ENCODE measurements at regions not wholly inside any gene's neighbourhood (a gene's known extent, or its start where the extent isn't known, plus 50 kb on each side); places are given as distances from the start of the nearest gene placed in this dataset.

- H3K36me3 ChIP-seq (ENCODE audit: control insufficient read depth, insufficient read depth, low read length, severe bottlenecking), result no peaks in the 10 kb centered on the region
- H3K27me3 ChIP-seq (replicated peaks; ENCODE audit: control insufficient read depth, insufficient read depth, low read length), result no peaks in the 10 kb centered on the region
These were observed 372.3 kb upstream of the KITLG start for GRCh38 chr12:88952562-88952942.

DNA sequence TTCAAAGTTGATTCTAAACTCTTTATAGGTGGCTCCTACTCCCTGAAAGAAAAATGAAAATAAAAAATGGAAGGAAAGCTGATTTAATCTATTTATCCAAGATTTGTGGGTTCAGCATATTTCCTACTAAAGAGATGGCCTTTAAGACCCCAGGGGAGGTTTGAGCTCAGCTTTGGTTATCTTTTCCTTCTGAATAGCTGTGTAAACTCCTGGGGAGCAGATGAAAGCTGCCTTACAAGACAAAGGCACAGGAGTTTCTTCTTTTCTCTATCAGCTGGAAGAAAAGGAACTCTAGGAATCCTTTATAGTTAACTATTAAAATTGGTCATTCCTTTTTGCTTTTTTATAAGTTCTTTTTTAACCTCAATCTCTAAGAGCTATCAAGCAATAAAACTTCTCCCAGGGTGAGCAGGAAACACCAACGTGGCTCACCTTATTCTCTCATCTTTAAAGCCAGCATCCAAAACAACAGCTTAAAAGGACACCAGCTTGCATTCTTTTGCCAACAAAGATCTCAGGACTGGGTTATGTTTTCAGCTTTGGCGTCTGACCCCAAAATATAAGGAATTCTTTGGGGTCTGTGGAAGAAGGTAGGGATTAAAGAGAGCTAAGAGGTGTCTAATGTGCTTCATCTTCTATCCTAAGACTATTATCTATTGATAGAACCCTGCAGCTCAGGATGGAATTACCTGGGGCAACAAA, 371.7 kb upstream of the KITLG start:
- DNase-seq (ENCODE audit: low read depth), result no peak
- Histone ChIP-seq H3K4me1 (ENCODE audit: control insufficient read depth, insufficient read depth, low read length) (peaks cover 5% of the 10 kb centered on the region), H3K27me3 (replicated peaks; ENCODE audit: control insufficient read depth, insufficient read depth, low read length) (no peaks in the 10 kb centered on the region), H3K4me3 (ENCODE audit: low read length) (no peak overlapping the region), H3K9me3 (ENCODE audit: control insufficient read depth, low read length) (no peaks in the 10 kb centered on the region), H3K36me3 (ENCODE audit: control insufficient read depth, insufficient read depth, low read length, severe bottlenecking) (no peaks in the 10 kb centered on the region), H3K9ac (ENCODE audit: low read length) (no peak overlapping the region)

More at GRCh38 chr12:88952562-88952942, 372.3 kb upstream of the KITLG start:
- H3K9ac ChIP-seq (ENCODE audit: low read length), result no peak overlapping the region
- no peaks in the 10 kb centered on the region for H3K9me3 ChIP-seq (ENCODE audit: control insufficient read depth, low read length)
- no peak overlapping the region for H3K4me3 ChIP-seq (ENCODE audit: low read length)
- peak; percentile 29 for DNase-seq (ENCODE audit: low read depth)
- H3K4me1 ChIP-seq (ENCODE audit: control insufficient read depth, insufficient read depth, low read length), result no peaks in the 10 kb centered on the region

- Histone ChIP-seq H3K27me3 (replicated peaks; ENCODE audit: control insufficient read depth, insufficient read depth, low read length) (no peaks in the 10 kb centered on the region), H3K4me1 (ENCODE audit: control insufficient read depth, insufficient read depth, low read length) (peaks cover 13% of the 10 kb centered on the region)
These were observed 370.9 kb upstream of the KITLG start for GRCh38 chr12:88951177-88951576.

DNA sequence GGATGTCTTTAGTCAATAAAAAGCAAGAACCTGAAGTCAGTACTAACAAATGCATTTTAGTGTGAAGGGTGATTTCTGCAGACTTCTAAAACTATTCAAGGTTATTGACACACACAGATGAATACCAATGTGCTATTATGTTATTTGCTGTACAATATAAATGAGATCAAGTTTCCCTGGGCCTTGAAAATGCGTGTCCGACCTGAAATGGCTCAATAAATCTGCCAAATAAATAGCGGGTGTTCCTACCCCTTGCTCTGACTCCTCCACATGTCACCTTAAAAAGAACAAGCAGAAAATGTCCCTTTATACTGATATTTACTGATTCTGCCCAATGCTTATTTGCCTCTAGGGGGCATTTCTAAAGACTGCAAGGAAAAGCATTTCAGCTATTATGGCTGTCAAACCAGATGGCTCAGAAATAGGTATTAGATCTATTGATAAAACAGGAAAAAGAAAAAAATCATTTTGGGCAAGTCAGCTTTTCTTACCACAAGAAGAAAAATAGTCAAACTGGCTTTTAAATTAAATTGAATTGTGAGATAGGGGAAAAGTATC, 367.3 kb upstream of the KITLG start:
- Histone ChIP-seq H3K36me3 (ENCODE audit: control insufficient read depth, insufficient read depth, low read length, severe bottlenecking) (no peaks in the 10 kb centered on the region), H3K9ac (ENCODE audit: low read length) (no peak overlapping the region), H3K9me3 (ENCODE audit: control insufficient read depth, low read length) (no peaks in the 10 kb centered on the region), H3K27me3 (replicated peaks; ENCODE audit: control insufficient read depth, insufficient read depth, low read length) (no peaks in the 10 kb centered on the region), H3K4me1 (ENCODE audit: control insufficient read depth, insufficient read depth, low read length) (peaks cover 19% of the 10 kb centered on the region), H3K4me3 (ENCODE audit: low read length) (no peak overlapping the region)
- DNase-seq (ENCODE audit: low read depth), result no peak

More at GRCh38 chr12:88951177-88951576, 370.9 kb upstream of the KITLG start:
- no peaks in the 10 kb centered on the region for H3K36me3 ChIP-seq (ENCODE audit: control insufficient read depth, insufficient read depth, low read length, severe bottlenecking)
- H3K9ac ChIP-seq (ENCODE audit: low read length), result no peak overlapping the region
- no peak for DNase-seq (ENCODE audit: low read depth)
- H3K4me3 ChIP-seq (ENCODE audit: low read length), result no peak overlapping the region
- H3K9me3 ChIP-seq (ENCODE audit: control insufficient read depth, low read length), result no peaks in the 10 kb centered on the region

GRCh38 chr12:88946372-88946997, 366.2 kb upstream of the KITLG start:
- Histone ChIP-seq H3K9me3 (ENCODE audit: control insufficient read depth, low read length) (no peaks in the 10 kb centered on the region), H3K4me1 (ENCODE audit: control insufficient read depth, insufficient read depth, low read length) (peaks cover 19% of the 10 kb centered on the region), H3K36me3 (ENCODE audit: control insufficient read depth, insufficient read depth, low read length, severe bottlenecking) (no peaks in the 10 kb centered on the region), H3K4me3 (ENCODE audit: low read length) (peak overlapping the region; percentile 39), H3K9ac (ENCODE audit: low read length) (peak overlapping the region; percentile 11), H3K27me3 (replicated peaks; ENCODE audit: control insufficient read depth, insufficient read depth, low read length) (no peaks in the 10 kb centered on the region)
- peak; percentile 41 for DNase-seq (ENCODE audit: low read depth)

- no peaks in the 10 kb centered on the region for H3K27me3 ChIP-seq (replicated peaks; ENCODE audit: control insufficient read depth, insufficient read depth, low read length)
- no peak overlapping the region for H3K4me3 ChIP-seq (ENCODE audit: low read length)
- H3K9ac ChIP-seq (ENCODE audit: low read length), result no peak overlapping the region
- no peaks in the 10 kb centered on the region for H3K36me3 ChIP-seq (ENCODE audit: control insufficient read depth, insufficient read depth, low read length, severe bottlenecking)
- H3K4me1 ChIP-seq (ENCODE audit: control insufficient read depth, insufficient read depth, low read length), result peaks cover 19% of the 10 kb centered on the region
- DNase-seq (ENCODE audit: low read depth), result no peak
- no peaks in the 10 kb centered on the region for H3K9me3 ChIP-seq (ENCODE audit: control insufficient read depth, low read length)
These were observed 364.9 kb upstream of the KITLG start for GRCh38 chr12:88945051-88945732.

DNA sequence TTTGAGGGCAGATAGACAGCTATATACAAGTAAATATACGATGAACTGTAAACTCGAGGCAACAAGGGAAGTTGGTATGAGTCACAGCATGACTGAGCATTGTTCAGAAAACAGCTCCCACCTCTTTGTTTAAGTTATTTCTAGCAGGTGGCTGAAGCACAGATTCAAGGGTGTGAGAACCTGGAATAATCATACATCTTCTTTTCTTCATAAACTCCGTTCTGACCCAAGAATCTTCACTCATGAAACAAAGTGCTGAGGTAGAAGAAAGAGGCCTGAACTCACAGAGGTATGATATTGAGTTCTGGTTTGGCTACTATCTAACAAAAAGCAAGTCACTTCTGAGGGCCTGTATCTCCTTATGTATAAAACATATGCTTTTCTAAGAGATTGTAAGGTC, 364.1 kb upstream of the KITLG start:
- Histone ChIP-seq H3K9me3 (ENCODE audit: control insufficient read depth, low read length) (no peaks in the 10 kb centered on the region), H3K4me1 (ENCODE audit: control insufficient read depth, insufficient read depth, low read length) (peaks cover 19% of the 10 kb centered on the region), H3K27me3 (replicated peaks; ENCODE audit: control insufficient read depth, insufficient read depth, low read length) (no peaks in the 10 kb centered on the region), H3K4me3 (ENCODE audit: low read length) (no peak overlapping the region), H3K36me3 (ENCODE audit: control insufficient read depth, insufficient read depth, low read length, severe bottlenecking) (no peaks in the 10 kb centered on the region), H3K9ac (ENCODE audit: low read length) (no peak overlapping the region)
- peak; percentile 34 for DNase-seq (ENCODE audit: low read depth)

DNA sequence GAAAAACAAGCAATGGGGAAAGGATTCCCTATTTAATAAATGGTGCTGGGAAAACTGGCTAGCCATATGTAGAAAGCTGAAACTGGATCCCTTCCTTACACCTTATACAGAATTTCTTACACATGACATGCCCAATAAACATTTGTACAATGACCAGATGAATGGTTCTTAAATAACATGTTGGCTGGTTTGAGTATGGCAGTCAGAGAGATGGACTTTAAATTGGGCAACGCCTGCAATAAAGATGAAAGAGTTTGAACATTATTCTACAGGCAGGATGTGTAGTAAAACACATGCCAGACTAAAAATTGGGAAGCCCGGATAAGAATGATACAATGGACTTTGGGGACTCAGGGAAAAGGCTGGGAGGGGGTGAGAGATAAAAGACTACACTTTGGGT, 360.6 kb upstream of the KITLG start:
- DNase-seq (ENCODE audit: low read depth), result no peak
- Histone ChIP-seq H3K4me1 (ENCODE audit: control insufficient read depth, insufficient read depth, low read length) (peaks cover 3% of the 10 kb centered on the region), H3K4me3 (ENCODE audit: low read length) (no peak overlapping the region), H3K9me3 (ENCODE audit: control insufficient read depth, low read length) (no peaks in the 10 kb centered on the region), H3K36me3 (ENCODE audit: control insufficient read depth, insufficient read depth, low read length, severe bottlenecking) (no peaks in the 10 kb centered on the region), H3K27me3 (replicated peaks; ENCODE audit: control insufficient read depth, insufficient read depth, low read length) (no peaks in the 10 kb centered on the region), H3K9ac (ENCODE audit: low read length) (no peak overlapping the region)

- Histone ChIP-seq H3K27me3 (replicated peaks; ENCODE audit: control insufficient read depth, insufficient read depth, low read length) (no peaks in the 10 kb centered on the region), H3K9ac (ENCODE audit: low read length) (no peak overlapping the region), H3K4me3 (ENCODE audit: low read length) (no peak overlapping the region), H3K4me1 (ENCODE audit: control insufficient read depth, insufficient read depth, low read length) (peaks cover 8% of the 10 kb centered on the region), H3K36me3 (ENCODE audit: control insufficient read depth, insufficient read depth, low read length, severe bottlenecking) (no peaks in the 10 kb centered on the region), H3K9me3 (ENCODE audit: control insufficient read depth, low read length) (no peaks in the 10 kb centered on the region)
- DNase-seq (ENCODE audit: low read depth), result no peak
These were observed 355.6 kb upstream of the KITLG start for GRCh38 chr12:88935856-88936255.

DNA sequence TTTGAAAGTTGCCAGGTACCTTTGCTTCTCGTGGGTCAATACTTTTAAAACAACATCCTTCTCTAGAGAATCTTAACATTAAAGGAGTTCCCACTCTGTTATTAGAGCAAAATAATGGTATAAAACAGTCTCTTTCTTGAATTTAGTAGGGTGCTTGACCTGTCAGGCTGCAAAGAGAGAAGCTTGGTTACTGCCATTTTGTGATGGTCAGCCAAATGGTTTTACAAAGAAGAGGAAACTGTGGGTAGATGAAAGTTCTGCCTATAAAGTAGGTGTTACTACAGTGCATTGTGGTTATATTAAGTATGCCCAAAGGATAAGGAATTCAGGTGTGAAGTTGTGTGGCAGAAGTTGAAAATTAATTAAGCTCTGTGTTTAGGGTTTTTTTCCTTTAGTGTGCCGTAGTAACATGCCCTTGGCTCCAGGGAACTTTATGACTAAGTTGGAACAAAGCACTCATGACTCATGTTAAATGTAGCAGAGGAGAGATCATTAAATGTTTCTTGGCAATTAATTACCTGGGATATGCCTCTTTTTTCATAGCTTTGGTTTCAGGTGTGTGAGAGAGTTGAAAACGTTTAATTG, 354.0 kb upstream of the KITLG start:
- no peaks in the 10 kb centered on the region for H3K9me3 ChIP-seq (ENCODE audit: control insufficient read depth, low read length)
- no peak overlapping the region for H3K9ac ChIP-seq (ENCODE audit: low read length)
- peaks cover 8% of the 10 kb centered on the region for H3K4me1 ChIP-seq (ENCODE audit: control insufficient read depth, insufficient read depth, low read length)
- no peaks in the 10 kb centered on the region for H3K36me3 ChIP-seq (ENCODE audit: control insufficient read depth, insufficient read depth, low read length, severe bottlenecking)
- H3K27me3 ChIP-seq (replicated peaks; ENCODE audit: control insufficient read depth, insufficient read depth, low read length), result no peaks in the 10 kb centered on the region
- H3K4me3 ChIP-seq (ENCODE audit: low read length), result no peak overlapping the region
- peak; percentile 19 for DNase-seq (ENCODE audit: low read depth)

- no peaks in the 10 kb centered on the region for H3K27me3 ChIP-seq (replicated peaks; ENCODE audit: control insufficient read depth, insufficient read depth, low read length)
- no peaks in the 10 kb centered on the region for H3K9me3 ChIP-seq (ENCODE audit: control insufficient read depth, low read length)
- DNase-seq (ENCODE audit: low read depth), result no peak
- no peak overlapping the region for H3K9ac ChIP-seq (ENCODE audit: low read length)
- H3K36me3 ChIP-seq (ENCODE audit: control insufficient read depth, insufficient read depth, low read length, severe bottlenecking), result no peaks in the 10 kb centered on the region
- no peak overlapping the region for H3K4me3 ChIP-seq (ENCODE audit: low read length)
- H3K4me1 ChIP-seq (ENCODE audit: control insufficient read depth, insufficient read depth, low read length), result peaks cover 8% of the 10 kb centered on the region
These were observed 352.2 kb upstream of the KITLG start for GRCh38 chr12:88932457-88932856.

All from adipocyte (in vitro differentiated cells).